HG03103 (cell line): ENCODE measurements at regions not wholly inside any gene's neighbourhood (a gene's known extent, or its start where the extent isn't known, plus 50 kb on each side); places are given as distances from the start of the nearest gene placed in this dataset.

ENCODE experiments used
- ATAC-seq: cut with Tn5 transposase; IDR thresholded peaks from one replicate; pipeline ENCODE4 v1.9.1; 2021; ENCODE audit warnings: low read depth; ENCODE audit not compliant: unreplicated experiment

GRCh38 chr4:1562371-1562770 is 121.7 kb downstream of the FAM53A start:
- ATAC-seq, result no peak

- no peak for ATAC-seq
These were observed 122.7 kb downstream of the FAM53A start for GRCh38 chr4:1561286-1561990.

- no peak for ATAC-seq
These were observed 124.0 kb downstream of the FAM53A start for GRCh38 chr4:1559896-1560650.

GRCh38 chr4:1558205-1558604 is 125.9 kb downstream of the FAM53A start:
- no peak for ATAC-seq

GRCh38 chr4:1557221-1557597 is 126.9 kb downstream of the FAM53A start:
- ATAC-seq, result no peak

- no peak for ATAC-seq
These were observed 127.4 kb downstream of the FAM53A start for GRCh38 chr4:1556541-1557220.

GRCh38 chr4:1554876-1555265 is 129.2 kb downstream of the FAM53A start:
- ATAC-seq, result no peak

GRCh38 chr4:1554246-1554875 is 129.8 kb downstream of the FAM53A start:
- no peak for ATAC-seq

- ATAC-seq, result no peak
These were observed 130.7 kb downstream of the FAM53A start for GRCh38 chr4:1553365-1553764.

- no peak for ATAC-seq
These were observed 131.7 kb downstream of the FAM53A start for GRCh38 chr4:1552451-1552850.

- no peak for ATAC-seq
These were observed 132.9 kb downstream of the FAM53A start for GRCh38 chr4:1551211-1551610.

- ATAC-seq, result no peak
These were observed 133.7 kb downstream of the FAM53A start for GRCh38 chr4:1550122-1551070.

GRCh38 chr4:1549638-1550035 is 134.5 kb downstream of the FAM53A start:
- no peak for ATAC-seq

- peak; percentile 67 for ATAC-seq
These were observed 135.1 kb downstream of the FAM53A start for GRCh38 chr4:1548827-1549637.

GRCh38 chr4:1547856-1548826 is 136.0 kb downstream of the FAM53A start:
- ATAC-seq, result no peak

GRCh38 chr4:1547131-1547855 is 136.8 kb downstream of the FAM53A start:
- no peak for ATAC-seq

- ATAC-seq, result no peak
These were observed 138.6 kb upstream of the NKX1-1 start for GRCh38 chr4:1544861-1545281.
